Jurkat, Clone E6-1 (cell line): ENCODE measurements at regions not wholly inside any gene's neighbourhood (a gene's known extent, or its start where the extent isn't known, plus 50 kb on each side); places are given as distances from the start of the nearest gene placed in this dataset.

Source experiments
- DNase-seq: peaks from one replicate; pipeline ENCODE4 v3.0.0-alpha.2; 2011; ENCODE audit warnings: low read depth, low spot score
- H3K4me3 ChIP-seq: 2 replicates; pipeline ENCODE4 v1.5.1; 2011; ENCODE audit warnings: mild to moderate bottlenecking, low read length, control low read depth, moderate library complexity

DNA sequence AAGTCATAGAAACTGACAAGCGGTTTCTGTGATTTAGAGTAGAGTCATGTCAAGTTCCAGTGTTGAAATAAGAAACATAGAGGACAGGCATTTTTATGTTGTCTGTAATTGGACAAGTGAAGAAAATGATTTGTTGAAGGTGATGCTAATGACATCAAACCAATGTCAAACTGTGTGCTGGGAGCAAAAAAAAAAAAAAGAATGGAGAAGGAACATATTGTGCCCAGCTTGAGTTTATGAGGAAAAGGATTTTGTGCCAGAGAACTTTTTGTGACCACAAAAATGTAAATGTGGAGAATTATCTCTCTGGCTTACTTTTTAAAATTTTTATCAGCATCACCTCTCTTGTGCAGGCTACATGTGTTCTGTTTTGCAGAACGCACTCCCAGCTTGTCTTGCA, 495.7 kb downstream of the RAPGEF2 start:
- H3K4me3 ChIP-seq, result no peak overlapping the region
- DNase-seq, result no peak

DNA sequence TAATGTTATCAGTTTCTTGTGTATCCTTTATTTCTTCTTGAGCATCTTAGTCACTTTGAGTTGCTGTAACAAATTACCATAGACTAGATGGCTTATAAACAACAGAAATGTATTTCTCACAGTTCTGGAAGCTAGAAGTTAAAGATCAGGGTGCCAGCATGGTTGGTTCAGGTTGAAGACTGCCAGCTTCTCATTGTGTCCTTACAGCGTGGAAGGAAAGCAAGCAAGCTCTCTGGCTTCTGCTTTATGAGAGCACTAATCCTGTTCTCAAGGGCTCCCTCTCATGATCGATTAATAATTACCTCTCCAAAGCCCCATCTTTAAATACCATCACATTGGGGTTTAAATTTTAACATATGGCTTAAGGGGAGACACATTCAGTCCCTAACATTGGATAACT, 497.2 kb downstream of the RAPGEF2 start:
- no peak for DNase-seq
- H3K4me3 ChIP-seq, result no peak overlapping the region

DNA sequence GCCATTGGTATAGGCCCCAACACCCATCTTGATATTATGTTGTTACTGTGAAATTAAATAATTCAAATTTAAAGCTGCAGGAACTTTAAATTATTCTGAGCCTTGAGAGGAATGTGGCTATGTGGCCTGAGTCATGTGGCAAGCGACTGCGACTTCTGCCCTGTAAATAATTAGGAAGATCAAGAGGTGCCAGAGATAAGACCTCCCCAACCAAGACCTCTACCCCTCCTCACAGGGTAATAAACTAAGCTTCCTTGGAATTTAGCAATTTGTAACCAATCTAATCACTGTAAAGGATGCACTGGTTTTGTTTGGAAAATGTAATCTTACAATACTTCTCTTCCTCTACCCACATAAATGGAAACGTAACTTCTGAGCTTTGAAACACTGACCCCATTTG, 501.9 kb downstream of the RAPGEF2 start:
- DNase-seq, result no peak

DNA sequence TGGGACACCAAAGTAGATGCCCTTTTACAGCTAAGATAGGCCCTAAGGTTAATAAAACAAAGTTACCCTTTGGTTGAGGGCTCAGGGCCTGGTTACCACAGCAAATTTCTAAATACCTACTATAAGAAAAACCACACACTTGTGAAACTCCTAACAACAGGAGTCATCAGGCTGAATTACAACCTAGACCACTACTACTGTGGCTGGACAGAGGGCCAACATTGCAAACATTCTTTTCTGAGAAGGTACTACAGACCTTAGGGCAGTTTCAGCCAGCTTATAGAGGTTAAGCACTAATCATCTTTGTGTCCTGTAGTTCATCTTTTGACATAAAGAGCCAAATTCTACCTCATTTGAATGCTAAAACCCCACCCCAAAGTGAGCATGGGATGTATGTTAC, 504.0 kb downstream of the RAPGEF2 start:
- no peak for DNase-seq

More for the DNA sequence above, 501.9 kb downstream of the RAPGEF2 start:
- no peak overlapping the region for H3K4me3 ChIP-seq

DNA sequence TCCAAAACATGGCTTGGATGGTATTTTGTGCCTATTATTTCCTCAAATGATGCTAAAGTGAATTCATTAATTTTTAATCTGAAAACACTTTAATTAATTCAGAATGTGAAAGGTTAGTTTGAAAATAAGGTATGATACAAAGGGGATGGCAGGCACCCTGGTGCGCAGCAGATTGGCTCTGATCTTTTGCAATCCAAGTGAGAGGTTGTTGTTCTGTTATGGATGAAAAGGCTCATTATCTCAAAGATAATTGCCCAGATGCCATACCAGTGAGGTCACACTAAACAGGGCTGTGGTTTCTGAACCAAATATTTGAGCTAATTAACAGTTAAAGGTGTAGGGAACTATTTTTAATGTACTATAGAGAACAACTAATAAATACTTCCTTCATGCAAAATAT, 504.9 kb downstream of the RAPGEF2 start:
- H3K4me3 ChIP-seq, result no peak overlapping the region
- DNase-seq, result no peak

More for the DNA sequence above, 504.0 kb downstream of the RAPGEF2 start:
- H3K4me3 ChIP-seq, result no peak overlapping the region

DNA sequence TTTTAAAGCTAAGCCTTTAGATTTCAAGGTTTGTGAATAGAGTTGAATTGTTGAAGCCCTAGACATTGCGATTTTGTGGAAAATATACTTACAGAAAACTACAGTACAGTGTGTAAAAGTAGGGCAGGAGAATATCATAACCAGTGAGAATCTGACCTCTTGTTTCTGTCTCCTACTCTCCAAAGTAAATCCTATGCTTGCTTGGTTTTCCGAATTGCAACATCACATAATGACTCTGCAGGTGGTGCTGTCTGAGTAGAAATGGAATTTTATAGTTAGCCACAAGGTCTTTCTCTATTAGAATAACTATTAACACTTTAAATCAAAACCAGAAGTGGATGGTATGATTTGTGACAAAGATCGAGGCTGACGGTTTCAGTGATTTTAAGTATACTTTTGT, 505.6 kb downstream of the RAPGEF2 start:
- no peak for DNase-seq
- no peak overlapping the region for H3K4me3 ChIP-seq

DNA sequence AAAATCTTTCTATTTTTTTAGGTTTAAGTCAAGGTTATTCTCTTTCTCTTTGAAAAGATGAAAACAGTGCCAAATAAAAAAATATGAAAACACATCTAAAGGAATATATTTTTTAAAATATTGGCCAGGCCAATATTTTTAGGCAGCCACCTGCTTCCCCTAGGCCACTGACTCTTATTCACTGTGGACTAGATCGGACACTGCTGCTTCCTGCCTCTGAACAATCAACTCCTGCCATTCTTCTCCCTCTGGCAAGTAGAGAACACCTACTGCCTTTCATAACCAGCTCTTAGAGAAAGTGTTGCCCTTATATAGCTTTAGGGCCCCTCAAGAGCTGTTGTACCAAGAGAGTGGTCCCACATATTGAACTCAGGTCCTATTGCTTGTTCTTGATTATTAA, 529.2 kb downstream of the RAPGEF2 start:
- no peak overlapping the region for H3K4me3 ChIP-seq
- no peak for DNase-seq

DNA sequence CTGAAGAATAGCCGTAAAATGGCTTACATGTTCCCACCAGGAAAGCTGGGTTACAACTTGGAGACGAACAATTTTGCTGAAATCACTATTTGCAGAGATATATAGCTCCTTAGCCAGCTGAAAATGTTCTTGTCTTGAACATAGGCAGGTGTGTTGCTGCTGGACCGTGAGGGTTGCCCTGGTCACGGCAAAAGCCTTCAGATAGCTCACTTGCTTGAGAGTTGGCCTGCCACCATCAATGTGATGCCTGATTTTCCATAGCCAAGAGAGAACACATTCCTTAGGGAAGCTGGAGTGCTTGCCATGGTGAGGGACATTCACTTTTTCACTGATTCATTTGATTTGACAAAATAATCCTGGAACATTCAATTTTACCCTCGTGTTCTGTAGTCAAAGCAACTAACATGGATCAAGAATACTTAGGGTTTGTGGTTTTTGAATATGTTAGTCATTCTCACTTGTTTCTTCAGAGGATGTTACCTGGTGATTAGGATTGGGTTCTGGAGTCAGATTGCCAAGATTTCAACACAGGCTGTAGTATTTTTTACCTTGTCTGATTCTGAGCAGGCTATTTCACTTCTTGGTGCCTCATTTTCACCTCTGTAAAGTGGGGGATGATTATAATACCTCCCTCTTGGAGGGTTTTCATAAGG, 536.9 kb downstream of the RAPGEF2 start:
- no peak overlapping the region for H3K4me3 ChIP-seq
- DNase-seq, result no peak

DNA sequence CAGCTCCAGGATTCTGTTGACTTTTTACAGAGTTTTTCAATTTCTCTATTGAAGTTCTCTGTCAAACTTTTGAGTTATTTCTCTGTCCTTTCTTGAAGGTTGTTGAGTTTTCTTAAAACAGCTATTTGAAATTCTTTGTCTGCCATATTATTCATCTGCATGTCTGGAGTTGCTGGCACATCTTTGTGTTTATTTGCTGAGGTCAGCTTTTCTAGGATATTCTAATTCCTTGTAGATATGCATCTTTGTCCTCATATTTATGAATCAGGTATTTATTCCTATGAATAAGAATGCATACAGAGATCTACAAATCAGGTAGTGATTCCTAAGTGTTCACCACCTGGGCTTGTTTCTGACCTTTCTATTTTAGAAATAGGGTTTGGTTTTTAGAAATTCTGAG, 546.4 kb downstream of the RAPGEF2 start:
- no peak for DNase-seq
- H3K4me3 ChIP-seq, result no peak overlapping the region

DNA sequence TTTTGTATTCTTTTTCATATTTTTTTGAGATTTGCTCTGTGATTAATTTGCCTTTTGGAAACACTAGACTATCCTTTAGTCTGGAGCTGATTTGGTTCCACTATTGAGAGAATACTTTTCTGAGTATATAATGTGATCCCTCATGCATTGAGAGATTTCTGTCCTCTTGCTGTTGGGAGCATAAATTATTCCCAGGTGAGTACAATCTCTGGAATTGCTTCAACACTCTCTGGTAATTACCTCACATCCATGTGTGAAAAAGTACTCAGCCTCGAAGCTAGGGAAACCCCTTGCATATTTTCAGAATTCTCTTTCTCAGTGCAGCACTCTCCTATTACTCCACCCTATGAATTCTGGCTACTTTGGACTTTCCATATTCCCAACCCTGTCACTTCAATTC, 550.0 kb downstream of the RAPGEF2 start:
- DNase-seq, result no peak
- no peak overlapping the region for H3K4me3 ChIP-seq

DNA sequence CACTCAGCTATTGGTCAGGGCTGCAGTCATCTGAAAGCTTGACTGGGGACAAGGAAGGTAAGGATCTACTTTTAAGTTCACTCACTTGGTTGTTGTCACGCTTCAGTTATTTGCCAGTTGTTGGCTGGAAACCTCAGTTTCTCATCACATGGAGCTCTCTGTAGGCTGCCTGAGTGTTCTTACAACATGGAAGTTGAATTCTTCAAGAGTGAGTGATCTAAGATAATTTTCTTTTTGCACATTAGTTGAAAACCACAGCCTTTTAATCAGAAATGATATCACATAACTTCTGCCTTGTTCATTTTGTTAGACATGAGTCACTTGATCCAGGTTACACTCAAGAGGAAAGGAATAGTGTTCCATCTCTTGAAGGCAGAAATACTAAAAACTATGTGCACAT, 552.7 kb downstream of the RAPGEF2 start:
- no peak for DNase-seq
- no peak overlapping the region for H3K4me3 ChIP-seq

DNA sequence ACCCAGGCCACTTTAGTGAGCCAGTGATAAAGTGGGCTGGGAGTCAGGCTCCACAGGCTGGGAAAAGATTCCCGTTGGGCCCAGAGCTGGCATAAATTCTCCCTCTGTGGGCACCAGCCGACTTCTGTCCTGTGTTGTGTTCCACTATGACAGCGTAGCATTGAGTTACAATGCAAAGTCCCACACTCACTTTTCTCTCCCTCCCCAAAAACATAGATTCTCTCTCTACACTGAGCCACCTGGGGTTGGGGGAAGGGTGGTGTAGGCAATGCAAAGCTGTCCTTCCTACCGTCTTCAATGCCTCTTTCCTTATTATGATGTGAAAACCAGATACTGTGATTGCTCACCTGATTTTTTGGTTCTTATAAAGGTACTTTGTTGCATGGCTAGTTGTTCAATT, 566.2 kb downstream of the RAPGEF2 start:
- no peak for DNase-seq
- H3K4me3 ChIP-seq, result no peak overlapping the region

DNA sequence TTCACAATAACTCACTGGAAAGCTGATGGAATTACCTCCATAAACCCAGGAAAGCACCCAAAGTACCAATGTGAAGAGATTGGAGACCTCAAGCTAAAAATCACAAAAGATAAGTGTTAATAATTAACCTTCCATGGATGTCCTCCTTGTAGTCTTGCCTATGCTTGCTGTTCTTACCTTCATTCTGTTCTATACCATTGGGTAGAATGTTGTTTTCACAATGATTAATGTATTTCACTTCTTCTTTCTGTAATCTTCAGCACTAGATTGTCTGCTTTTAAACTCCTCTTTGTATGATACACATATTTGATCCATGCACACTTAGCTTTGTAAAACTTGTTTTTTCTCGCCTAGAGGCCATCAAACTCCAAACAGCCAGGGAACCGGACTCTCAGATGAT, 570.3 kb downstream of the RAPGEF2 start:
- DNase-seq, result no peak
- H3K4me3 ChIP-seq, result no peak overlapping the region

DNA sequence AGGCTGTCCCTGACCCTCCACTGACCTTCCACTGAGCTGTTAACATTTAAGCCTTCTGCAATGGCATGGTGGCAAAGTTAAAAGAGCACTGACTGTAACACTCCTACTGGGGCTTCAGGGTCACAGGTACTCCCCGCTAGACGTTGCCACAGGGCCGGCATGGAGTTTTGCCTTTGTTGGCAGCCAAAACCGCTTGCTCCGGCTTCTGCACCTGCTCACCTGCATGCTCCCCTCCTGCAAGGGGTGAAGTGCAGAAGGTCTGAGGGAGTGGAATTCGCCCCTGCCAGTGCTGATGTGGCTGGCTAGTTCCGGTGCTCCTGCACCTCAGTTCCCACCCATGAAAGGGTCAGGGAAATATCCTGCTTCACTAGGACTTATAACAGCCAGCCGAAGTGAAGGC, 571.4 kb downstream of the RAPGEF2 start:
- no peak for DNase-seq
- H3K4me3 ChIP-seq, result no peak overlapping the region

DNA sequence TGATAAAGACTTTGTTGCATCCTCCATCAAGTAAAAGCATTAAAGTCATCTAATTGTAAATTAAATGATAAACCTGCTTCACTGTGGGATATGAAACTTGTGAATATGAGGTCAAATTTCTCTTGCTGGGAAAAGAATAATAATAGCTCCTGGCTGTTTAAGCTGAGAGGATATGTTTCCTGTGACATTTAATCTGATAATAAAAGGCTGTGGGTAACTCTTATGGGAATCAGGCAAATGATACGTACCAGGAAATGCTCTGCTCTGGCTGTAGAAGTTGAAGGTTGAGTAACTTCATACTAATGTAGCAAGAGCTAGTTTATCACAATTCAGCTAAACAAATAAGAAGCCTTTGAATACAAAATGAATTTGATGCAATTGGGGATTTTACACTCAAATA, 574.6 kb downstream of the RAPGEF2 start:
- no peak for DNase-seq
- H3K4me3 ChIP-seq, result no peak overlapping the region

DNA sequence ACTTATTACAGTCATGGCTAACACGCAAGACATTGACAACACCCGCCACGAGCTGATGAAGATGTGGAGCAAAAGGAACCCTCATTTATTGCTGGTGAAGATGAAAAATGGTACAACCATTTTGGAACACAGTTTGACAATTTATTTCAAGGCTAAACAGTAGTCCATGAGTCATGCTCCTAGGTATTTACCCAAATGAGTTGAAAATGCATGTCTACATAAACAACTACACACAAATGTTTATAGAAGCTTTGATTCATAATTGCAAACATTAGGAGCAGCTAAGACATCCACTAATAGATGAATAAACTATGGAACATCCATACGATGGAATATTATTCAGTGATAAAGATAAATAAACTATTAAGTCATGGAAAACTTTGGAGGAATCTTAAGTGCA, 580.1 kb downstream of the RAPGEF2 start:
- no peak for DNase-seq
- H3K4me3 ChIP-seq, result no peak overlapping the region

DNA sequence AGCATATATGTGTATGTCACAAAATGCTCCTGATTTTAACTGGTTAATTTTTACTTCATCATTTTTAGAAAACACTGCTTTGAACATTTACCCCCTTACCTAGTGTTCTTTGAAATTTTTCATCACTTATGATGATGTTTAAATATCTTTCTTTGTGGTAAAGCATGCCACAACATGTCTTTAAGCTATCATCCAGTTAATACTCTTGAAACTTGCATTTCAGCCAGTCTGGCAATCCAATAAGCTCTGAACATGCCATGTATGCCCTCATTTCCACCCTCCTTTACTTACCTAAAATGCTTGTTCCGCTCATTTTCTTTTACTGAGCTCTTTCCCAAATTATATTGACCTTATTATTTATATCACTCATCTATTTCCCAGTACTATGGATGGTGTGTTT, 581.2 kb downstream of the RAPGEF2 start:
- no peak overlapping the region for H3K4me3 ChIP-seq
- no peak for DNase-seq

DNA sequence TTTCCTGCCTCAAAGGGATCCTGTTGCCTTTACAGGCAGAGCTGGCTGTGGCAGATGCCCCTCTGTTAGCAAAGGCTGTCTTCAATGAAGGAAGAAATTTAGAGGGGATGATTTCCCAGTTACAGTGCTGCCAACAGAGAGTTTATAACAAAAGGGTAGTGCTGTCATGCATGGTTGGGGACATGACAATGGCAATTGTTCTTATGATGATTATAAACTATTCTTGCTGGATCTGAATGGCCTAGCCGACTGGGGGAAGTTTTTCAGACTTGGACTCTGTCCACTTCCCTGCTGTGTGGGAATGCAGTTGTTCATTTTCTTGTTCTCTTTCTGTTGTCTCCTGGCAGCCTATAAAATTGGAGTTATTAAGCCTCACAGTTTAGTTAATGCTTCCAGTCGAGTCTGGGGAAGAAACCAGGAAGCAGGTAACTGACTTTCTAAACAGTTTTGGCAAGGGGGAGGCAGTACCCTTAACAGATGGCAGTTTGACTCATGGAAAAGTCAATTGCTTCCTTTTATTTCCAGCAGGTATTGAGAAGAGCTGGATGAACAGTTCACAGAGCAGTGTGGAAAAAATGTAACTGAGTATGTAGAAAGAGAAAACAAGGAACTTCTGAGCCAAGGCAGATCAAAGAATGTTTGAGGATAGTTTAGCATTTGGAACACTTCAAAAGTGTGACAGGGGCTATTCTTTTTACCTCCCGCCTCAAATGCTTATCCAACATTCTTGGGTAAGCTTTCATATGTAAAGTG, 582.6 kb downstream of the RAPGEF2 start:
- DNase-seq, result no peak

DNA sequence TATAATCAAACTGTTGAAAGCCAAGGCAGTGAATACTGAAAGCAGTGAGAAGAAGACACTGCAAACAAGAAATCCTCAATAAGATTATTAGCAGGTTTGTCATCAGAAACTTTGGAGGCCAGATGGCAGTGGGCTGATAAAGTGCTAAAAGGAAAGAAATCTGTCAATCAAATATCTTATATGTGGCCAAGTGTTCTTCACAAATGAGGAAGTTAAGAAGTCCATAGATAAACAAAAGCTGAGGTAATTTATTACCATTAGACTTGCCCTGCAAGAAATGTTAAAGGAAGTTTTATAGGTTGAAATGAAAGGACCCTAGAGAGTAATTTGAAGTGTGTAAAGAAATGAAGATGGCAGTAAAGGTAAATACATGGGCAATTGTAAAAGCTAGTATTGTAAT, 586.6 kb downstream of the RAPGEF2 start:
- no peak overlapping the region for H3K4me3 ChIP-seq
- no peak for DNase-seq

More for the DNA sequence above, 582.6 kb downstream of the RAPGEF2 start:
- no peak overlapping the region for H3K4me3 ChIP-seq

DNA sequence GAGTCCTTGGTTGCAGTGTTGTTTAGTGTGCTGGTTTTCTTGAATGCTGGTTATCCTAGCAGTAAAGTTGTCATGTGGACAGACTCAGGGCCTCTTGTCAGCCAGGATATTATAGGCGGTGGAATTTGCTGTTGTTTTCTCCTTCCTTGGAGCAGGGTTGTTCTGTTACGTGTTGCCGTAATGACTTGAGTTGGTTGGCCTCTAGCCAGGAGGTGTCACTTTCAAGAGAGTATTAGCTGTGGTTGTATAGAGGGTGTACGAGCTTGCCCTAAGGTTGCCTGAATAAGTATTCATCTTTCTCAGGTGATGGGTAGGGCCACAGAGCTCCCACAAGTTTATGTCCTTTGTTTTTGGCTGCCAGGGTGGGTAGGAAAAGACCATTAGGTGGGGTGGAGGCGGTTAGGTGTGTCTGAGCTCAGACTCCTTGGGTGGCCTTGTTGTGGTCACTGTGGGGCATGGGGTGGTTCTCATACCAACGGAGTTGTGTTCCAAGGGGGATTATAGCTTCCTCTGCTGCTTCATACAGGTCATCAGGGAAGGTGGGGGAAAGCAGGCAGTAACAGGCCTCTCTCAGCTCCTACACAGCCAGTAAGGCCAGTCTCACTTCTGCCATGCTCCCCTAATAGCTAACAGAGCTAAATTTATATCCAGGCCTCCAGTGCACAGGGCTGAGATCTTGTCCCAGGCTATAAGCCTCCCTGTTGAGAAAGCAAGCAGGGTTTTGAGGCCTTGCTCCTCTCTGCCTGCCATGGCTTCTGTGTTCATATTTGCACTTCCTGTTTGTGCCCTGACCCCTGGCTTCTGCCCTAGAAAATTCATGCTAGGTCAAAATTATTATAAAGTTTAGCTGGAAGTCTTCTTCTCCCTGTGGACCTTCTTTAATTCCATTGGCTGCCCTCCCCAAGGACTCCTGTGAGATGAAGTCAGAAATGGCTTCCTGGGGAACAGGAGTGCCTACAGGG, 594.7 kb downstream of the RAPGEF2 start:
- no peak overlapping the region for H3K4me3 ChIP-seq
- no peak for DNase-seq
